ENCODE measurements at regions not wholly inside any gene's neighbourhood (a gene's known extent, or its start where the extent isn't known, plus 50 kb on each side); places are given as distances from the start of the nearest gene placed in this dataset.

- TF ChIP-seq TOX (CRISPR knock-in tag; IDR thresholded peaks at IDR 0.05; ENCODE audit: borderline replicate concordance) (no peak), ISL1 (CRISPR knock-in tag; IDR thresholded peaks at IDR 0.05) (no peak), CSDC2 (CRISPR knock-in tag; IDR thresholded peaks at IDR 0.05) (no peak), ZFP3 (CRISPR knock-in tag; IDR thresholded peaks at IDR 0.05) (no peak), ZFP30 (CRISPR knock-in tag; IDR thresholded peaks at IDR 0.05) (no peak), RARB (CRISPR knock-in tag; IDR thresholded peaks at IDR 0.05) (no peak), SNAI2 (CRISPR knock-in tag; IDR thresholded peaks at IDR 0.05) (no peak)
- TF ChIP-seq, protein P1, sequence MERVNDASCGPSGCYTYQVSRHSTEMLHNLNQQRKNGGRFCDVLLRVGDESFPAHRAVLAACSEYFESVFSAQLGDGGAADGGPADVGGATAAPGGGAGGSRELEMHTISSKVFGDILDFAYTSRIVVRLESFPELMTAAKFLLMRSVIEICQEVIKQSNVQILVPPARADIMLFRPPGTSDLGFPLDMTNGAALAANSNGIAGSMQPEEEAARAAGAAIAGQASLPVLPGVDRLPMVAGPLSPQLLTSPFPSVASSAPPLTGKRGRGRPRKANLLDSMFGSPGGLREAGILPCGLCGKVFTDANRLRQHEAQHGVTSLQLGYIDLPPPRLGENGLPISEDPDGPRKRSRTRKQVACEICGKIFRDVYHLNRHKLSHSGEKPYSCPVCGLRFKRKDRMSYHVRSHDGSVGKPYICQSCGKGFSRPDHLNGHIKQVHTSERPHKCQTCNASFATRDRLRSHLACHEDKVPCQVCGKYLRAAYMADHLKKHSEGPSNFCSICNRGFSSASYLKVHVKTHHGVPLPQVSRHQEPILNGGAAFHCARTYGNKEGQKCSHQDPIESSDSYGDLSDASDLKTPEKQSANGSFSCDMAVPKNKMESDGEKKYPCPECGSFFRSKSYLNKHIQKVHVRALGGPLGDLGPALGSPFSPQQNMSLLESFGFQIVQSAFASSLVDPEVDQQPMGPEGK (CRISPR knock-in tag; IDR thresholded peaks at IDR 0.05; ENCODE audit: borderline replicate concordance): no peak
These were observed 132.8 kb upstream of the GALNT5 start for GRCh38 chr2:157124731-157125130.
